ENCODE measurements at regions not wholly inside any gene's neighbourhood (a gene's known extent, or its start where the extent isn't known, plus 50 kb on each side); places are given as distances from the start of the nearest gene placed in this dataset.
"Not testable (repeated sequence)": the region's sequence is repeated elsewhere in the genome, so short reads cannot be mapped to it uniquely, and the experiment has no call there.

DNA sequence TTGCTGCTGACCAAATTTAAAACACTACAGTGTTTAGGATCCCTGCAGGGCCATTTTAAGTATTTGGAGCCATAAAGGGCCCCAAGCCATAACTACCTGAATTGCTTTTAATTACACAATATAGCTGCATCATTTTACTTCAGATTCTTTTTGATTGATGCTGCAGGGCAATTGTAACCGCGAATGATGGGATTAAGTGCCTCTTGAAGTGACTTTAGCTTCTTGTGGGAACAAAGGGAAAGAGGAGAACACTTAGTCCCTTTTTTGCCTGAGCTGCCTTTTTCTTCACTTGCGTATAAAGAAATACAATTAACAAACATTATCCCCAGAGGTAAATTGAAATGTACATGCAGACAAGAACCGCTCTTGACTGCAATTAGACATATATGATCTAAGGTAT, 228.5 kb downstream of the ZIC5 start:
- no peak for DNase-seq (ENCODE audit: low read depth in 3 of 3, low spot score in 1 of 3)

DNA sequence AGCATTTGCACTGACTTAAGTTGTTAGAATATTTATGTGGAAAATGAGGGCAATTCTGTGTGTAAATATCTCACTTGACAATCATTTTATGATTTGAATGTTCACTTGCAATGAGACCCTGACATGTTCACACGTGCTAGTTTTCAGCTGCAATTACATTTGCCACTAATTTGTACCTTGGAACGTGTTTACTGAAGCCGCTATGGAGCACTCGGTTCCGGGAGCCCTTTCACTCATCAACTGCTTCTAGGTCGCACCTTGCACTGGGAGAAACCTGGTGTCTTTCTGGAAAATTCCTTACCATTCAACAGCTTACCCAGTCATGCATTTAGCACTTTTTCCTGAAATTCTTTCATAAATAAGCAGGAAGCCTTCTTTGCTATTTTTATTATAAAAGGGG, 229.6 kb downstream of the ZIC5 start:
- DNase-seq (ENCODE audit: low read depth in 3 of 3, low spot score in 1 of 3) = no peak

DNA sequence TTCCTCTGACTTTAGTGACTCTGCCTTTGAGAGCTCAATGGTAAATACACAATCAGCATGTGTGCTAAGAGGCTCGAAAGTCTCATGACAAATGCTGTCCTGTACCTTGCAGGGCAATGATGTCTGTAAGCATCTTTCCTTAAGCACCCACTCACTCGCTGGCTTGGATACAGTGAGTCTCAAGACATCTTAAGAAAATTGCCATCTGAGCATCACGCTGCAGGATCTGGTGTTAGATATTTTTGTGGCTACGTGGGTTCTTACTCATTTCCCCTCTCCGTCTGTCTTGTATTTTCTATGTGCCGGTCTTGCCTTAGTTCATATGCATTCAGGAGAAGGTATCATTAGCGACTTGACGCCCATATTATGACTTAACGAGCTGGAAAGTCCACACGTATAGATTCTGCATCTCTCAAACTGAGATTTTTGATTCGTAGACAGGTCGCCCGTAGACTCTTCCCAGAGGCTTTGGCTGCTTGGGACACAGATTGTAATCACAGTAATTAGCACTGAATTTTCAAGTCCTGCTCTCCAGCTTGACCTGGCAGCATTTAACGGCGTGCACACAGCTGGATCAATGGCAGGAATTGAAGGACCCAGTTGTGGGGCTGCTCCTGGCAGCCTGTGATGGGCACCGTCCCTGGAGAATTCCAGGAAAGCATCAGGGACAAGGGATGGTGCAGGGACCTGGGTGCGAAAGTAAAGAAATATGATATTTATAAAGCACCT, 231.2 kb downstream of the ZIC5 start:
- DNase-seq (ENCODE audit: low read depth in 3 of 3, low spot score in 1 of 3) = no peak

DNA sequence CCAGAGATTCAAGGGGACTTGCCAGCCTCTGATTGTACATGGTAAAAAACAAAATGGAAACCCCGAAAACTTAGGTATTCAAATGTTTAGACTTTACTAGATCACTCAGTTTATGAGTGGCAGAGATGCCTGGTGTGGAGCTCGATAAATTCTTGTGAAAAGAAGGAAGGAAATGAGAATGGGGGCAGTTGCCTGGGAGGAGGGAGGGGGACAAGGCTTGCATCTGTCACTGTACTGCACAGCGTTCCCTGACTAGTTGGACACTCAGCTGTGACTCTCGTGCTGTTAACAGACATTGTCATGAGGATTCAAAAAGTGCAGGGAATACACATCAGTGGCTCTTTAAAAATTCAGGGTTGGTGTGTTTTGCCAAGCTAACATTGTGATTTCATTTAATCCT, 232.9 kb downstream of the ZIC5 start:
- DNase-seq (ENCODE audit: low read depth in 3 of 3, low spot score in 1 of 3) = no peak

DNA sequence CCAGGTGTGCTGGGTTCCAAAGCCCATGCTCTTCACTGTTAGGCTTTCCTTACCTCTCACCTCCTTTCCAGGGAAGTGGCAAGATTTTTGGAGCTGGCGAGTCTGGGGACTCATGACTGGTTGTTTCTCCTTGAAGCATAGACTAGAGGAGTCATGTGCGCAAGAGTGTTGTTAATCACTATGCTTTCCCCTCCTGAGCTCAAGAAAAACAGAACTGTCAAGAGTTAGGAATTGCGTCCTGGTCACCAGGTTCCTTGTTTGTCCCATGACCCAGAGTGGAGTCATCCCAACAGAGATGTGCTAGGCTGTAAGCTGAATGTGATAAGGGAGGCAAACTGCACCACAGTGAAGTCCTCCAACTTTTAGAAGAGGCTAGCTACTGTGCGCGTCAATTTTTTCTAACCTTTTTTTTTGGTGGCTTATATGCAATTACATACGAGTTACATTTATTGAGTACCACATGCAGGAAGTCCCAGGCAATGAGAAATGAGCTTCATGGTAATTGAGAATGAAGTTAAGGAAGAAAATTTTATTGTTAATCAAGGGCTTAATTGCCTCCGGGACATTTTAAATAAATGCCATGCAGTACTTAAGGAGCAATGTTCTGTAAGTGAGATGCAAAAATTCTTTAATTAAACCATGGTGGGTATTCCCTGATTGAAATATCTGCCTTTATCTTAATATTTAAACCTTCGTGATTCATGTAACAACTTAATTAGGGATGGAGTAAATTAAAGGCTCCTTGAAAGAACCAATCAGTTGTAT, 233.9 kb downstream of the ZIC5 start:
- DNase-seq (ENCODE audit: low read depth in 3 of 3, low spot score in 1 of 3) = no peak

DNA sequence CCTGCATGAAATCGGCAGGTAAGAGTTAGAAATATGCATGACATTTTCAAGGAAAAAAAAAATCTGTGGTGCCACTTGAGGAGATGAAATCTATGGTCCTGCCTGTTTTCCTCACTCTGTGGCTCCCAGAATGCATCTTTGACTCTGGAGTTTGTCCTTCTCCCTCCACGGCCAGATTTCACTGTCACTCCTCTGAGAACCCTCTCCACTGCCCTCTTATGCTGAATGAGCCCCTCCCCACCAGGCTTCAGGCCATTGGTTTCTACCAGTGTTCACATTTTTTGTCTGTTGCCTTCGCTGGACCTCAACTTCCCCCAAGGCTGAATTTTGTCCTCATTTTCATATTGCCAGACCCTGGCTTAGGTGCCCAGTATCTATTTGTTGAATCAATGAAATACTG, 235.0 kb downstream of the ZIC5 start:
- no peak for DNase-seq (ENCODE audit: low read depth in 3 of 3, low spot score in 1 of 3)

DNA sequence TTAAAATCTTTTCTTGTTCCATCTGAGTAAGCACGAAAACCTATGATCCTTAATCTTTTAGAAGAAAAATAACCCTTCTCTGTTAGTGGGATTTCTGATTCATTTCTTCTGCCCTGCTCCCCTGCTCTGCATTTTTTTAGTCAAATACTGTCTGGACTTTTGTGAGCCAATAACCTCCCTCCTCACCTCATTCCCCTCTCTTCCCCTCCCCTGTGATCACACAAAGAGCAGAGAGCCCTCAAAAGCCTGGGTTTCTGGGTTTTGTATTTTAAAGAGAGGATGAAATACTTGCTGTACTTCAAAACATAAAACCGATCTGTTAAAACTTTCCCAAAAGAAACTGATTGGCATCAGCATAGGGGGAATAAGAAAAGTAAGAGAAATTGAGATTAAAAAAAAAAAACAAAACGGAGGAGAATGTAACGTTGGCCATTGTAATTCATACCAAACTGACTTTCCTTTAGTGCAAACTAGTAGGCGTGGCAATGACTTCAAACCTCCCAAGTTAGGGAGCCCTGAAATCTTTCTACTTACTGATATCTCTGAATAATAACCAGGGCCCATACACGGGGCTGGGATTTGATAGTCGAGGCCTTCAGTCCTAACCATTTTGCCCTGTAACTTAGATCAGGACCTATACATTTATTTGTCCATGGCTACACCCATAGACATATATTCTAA, 232.9 kb downstream of the TM9SF2 start:
- DNase-seq (ENCODE audit: low read depth in 3 of 3, low spot score in 1 of 3) = no peak

DNA sequence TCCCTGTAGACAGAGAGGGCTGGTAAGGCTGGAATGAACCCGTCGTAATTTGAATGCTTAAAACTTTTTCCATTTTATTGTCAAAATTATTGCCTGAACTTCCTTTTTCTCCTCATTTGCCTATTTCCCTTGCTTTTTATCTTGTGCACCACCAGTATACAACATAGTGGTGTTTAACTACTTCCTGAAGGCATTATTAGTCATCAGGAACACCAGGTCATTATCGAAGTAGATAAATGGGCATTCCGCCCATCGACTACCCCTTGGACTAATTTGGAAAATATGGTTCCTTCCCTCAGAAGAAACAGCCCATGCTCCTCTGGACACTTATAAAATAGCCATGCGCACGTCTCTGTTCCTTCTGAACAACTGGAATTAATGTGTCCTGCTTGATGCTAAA, 232.1 kb downstream of the TM9SF2 start:
- DNase-seq (ENCODE audit: low read depth in 3 of 3, low spot score in 1 of 3) = no peak

DNA sequence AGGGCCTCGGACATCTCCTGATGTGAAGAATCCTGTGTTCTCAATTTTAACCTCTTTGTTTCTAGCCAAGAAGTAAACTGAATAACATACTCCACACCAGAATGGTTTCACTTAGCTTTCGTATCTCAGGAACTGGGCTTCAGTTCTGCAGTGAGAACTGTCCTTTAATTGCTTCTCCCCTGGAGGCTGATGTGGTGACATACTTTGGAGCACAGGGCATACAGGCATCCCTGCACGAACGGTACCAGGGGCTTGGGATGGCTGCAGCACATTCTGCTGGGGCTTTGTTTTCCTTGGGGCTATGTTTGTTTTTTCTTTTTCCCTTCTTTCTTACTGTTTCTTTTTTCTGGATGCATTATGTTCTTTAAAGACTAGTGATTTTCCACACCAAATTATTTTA, 230.5 kb downstream of the TM9SF2 start:
- no peak for DNase-seq (ENCODE audit: low read depth in 3 of 3, low spot score in 1 of 3)

DNA sequence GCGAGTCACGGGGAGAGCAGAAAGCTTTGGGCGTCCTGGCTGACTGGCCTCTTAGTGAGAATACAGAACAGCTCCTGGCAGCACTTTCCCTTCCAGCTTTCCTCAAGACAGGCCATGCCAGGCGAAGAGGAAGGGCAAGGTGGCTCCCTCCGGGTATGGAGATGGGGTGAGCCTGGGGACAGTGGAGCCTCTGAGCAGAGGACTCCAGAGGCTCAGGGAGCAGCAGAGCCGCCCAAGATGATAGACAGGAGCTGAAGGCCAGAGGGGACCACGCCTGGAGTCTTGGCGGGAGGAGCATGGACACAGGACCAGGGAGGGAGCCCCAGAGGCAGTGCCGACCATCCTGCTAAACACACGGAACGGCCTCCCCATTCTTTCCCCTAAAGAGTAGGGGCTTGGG, 229.1 kb downstream of the TM9SF2 start:
- no peak for DNase-seq (ENCODE audit: low read depth in 3 of 3, low spot score in 1 of 3)

DNA sequence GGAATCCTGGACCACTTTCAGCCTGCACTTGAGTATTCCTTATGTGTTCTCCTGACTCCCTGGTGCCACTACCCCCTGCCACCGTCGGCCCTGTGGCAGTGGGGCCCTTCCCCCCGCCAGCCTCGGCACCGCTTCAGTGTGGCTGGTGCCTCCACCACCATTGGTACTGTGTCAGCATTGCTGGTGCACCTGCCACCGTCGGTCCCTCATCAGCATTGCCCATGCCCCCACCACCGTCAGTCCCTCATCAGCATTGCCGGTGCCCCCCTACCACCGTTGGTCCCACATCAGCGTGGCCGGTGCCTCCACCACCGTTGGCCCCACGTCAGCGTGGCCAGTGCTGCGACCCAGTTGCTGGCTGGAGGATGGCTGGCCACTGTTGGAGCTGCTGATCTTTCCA, 228.5 kb downstream of the TM9SF2 start:
- no peak for DNase-seq (ENCODE audit: low read depth in 3 of 3, low spot score in 1 of 3)

DNA sequence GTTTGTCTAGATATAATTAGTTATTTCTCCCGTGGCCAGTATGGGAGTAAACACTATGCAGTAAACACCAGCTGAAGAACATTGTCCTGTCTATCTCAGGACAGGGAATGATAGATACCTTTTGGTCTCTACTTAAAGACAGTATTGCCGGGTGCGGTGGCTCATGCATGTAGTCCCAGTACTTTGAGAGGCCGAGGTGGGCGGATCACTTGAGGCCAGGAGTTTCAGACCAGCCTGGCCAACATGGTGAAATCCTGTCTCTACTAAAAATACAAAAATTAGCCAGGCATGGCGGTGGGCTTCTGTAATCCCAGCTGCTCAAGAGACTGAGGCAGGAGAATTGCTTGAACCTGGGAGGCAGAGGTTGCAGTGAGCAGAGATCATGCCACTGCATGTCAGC, 226.4 kb downstream of the TM9SF2 start:
- not testable (repeated sequence) for DNase-seq (ENCODE audit: low read depth in 3 of 3, low spot score in 1 of 3)

DNA sequence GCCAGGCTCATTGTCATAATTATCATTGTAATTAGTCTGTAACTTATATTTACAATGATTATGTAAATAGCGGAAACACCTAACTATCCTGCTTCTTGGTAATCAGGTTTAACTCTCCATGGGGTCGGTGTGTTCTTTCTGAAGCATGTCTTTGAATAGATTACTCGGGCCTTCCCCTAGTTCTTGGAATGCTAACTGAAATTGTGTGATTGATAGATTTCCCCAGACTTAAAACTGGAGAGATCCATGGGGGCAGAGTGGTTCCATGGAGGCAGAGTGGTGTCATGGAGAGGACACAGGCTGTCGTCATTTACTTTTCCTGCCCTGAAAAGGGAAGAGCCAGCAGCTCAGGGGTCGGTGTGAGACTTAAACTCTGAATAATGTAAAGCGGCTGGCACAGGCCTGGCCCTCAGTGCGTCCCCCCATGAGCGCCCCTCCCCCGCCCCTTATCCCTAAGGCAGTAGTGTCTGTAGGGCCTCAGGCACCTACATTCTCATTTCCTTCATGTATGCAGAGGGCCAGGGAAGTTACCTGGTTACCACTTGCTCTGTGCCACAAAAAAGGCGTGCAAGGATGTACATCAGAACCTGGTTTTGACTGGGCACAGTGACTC, 225.1 kb downstream of the TM9SF2 start:
- DNase-seq (ENCODE audit: low read depth in 3 of 3, low spot score in 1 of 3) = no peak

DNA sequence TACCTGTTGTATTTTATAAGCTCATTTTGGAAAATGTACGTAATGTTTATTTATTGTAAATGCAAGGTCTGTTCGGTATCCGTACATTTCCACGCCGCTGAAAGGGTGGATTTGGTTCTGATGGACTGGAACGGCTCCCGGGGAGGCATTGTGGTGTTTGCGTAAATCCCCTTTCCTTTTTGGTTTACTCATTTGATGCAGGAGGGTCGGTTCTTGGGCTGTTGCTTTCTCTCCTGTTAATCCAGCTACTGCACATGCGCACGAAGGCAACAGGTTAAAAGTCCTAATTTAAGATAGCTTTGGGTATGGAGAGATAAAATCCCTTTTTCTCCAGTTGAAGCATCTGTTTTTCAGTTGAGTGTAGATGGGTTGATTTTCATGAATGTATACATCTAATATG, 224.4 kb downstream of the TM9SF2 start:
- DNase-seq (ENCODE audit: low read depth in 3 of 3, low spot score in 1 of 3) = no peak

DNA sequence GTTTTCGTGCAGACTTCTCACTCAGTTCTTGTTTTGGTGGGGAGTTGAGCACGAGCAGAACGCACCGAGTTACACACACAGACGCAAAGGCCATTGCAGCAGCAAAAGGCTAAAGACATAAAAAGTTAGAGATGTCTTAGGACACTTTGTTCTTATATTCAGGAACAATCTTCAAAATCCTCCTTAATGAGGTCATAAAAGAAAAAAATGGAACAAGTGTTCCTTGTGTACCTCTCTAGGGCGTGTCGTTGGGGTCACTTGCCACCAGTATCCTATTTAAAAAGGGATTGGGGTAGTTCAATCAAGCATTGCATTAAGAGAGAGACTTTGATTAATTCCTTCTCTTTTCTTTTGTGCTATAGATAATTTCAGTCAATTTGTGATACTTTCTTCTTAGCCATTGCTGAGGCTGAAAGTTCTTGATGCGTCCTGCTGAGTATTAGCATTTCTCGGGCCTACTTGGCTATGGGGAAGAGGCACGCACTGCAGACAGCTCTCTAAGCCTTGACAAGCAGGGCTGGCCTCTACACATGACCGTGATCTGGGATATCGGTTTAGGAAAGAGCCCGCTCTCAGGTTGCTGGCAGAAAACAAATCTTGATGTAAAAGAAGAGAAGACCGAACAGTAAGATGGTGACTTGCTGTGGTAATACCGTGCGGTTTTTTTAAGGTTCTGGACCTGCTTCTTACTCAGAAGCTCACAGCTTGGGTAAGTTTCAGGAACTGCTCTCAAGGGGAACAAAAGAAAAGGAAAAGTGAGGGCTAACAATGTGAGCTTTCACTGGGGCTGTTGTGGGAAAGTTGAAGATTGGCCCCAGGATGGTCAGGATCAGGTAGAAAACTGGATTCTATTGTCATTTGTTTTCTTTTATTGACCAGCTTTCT, 223.6 kb downstream of the TM9SF2 start:
- DNase-seq (ENCODE audit: low read depth in 3 of 3, low spot score in 1 of 3) = no peak

DNA sequence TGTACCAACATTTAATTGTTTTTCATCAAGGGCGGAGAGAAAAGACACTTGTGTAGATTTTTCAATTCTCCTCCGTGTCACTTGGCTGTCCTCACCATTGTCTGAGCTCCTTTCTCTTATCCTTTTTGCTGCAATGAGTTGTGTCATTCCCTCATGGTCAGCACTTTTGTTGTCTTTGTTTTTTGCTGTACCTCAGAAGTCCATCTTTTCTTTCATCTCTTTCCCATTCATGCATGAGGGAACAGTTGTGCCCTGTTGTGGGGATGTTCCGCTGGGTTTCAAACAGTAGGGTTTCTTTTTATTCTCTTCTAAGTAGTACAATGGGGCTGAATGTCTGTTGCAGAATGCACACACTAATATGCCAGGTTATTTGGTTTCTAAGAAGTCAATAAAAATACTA, 222.6 kb downstream of the TM9SF2 start:
- DNase-seq (ENCODE audit: low read depth in 3 of 3, low spot score in 1 of 3) = no peak

DNA sequence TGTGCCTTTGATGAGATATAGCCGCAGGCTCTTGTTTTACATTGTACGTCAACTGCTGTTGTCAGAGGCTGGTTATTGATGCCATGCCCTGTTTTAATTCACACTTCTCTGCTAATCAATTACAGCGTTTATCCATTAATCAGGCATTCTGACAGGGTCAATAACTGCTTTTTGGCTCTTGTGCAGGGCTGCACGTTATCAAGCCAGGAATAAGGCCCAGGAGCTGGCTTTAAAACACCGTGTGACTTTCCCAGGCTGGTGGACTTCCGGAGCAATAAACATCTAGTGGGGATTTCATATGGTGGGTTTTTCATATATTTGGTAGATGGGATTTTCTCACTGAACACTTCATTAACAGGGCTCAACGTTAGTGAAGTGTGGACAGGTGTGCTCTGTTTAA, 221.7 kb downstream of the TM9SF2 start:
- DNase-seq (ENCODE audit: low read depth in 3 of 3, low spot score in 1 of 3) = no peak

DNA sequence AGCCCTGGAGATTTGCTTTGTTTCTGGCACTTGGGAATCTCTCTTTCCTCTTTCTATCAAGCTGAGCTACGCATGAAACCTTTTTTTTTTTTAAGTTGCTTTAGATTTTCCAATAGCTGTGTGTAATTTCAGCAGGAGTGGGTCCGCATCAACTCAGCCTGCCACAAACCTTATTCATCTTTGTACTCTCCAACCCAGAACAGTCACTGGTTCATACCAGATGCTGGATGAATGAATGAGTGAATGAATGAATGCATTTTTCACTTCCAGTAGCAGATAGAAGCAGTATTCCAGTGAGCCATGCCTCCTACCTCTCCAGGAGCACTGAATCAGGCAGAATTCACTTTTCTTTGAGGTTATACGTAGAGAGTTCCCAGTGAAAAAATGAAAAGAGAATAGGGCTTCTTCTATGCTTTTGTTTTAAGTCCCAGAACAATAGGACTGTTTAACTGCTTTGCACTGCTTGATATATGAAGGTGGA, 221.1 kb downstream of the TM9SF2 start:
- no peak for DNase-seq (ENCODE audit: low read depth in 3 of 3, low spot score in 1 of 3)

DNA sequence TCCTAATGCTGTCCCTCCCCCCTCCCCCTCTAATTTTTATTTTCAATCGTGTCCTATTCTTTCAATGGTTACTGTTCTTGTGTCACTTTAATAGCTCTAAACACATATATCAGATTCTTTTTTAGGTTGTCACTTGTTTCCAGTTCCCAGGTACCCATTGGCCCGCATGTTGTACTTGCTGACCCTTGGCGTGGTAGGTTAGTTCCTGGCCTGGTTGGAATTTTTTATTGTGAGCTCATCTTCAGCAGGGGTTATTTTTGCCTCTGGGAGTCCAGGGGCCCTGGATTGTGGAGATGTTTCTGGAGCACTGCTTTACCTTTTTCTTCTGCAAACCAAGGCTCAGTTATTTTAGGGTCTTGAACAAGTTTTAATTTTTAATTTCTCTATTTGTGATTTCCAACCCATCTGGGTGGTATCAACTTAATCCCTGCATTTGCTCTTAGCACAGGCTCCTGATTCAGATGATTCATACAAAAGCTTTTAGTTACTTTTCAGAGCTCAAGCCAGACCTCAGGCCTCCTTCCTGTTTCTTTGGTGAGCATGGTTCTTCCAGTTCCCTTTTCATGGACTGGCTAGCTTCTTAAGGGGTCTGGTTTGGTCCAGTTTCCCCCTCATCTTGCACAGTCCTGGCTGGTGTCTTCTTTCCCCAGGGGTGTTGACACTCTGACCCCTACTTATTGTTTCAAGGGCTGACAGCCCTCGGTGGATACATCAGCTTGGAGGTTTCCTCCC, 220.5 kb downstream of the TM9SF2 start:
- DNase-seq (ENCODE audit: low read depth in 3 of 3, low spot score in 1 of 3) = no peak
